H1 (cell line): ENCODE measurements at regions not wholly inside any gene's neighbourhood (a gene's known extent, or its start where the extent isn't known, plus 50 kb on each side); places are given as distances from the start of the nearest gene placed in this dataset.

Experiments
- CHD7 ChIP-seq: fragments of 300-600 bp; sonication (generic); IDR thresholded peaks from 2 replicates; pipeline ENCODE4 v1.7.1; 2012; ENCODE audit warnings: low read length, moderate library complexity, mild to moderate bottlenecking, inconsistent platforms; ENCODE audit not compliant: insufficient replicate concordance
- E2F6 ChIP-seq: IDR thresholded peaks from 2 replicates; pipeline ENCODE4 v1.6.1; 2012; ENCODE audit warnings: inconsistent platforms
- EGR1 ChIP-seq: IDR thresholded peaks from 2 replicates; pipeline ENCODE4 v1.6.1; 2011; ENCODE audit warnings: low read depth, low read length, borderline replicate concordance
- POLR2AphosphoS5 ChIP-seq: IDR thresholded peaks from 2 replicates; pipeline ENCODE4 v1.6.1; 2011; ENCODE audit warnings: low read depth, low read length
- POU5F1 ChIP-seq: IDR thresholded peaks from 2 replicates; pipeline ENCODE4 v1.6.1; 2011; ENCODE audit warnings: low read depth, mild to moderate bottlenecking, low read length, moderate library complexity
- YY1 ChIP-seq: IDR thresholded peaks from 2 replicates; pipeline ENCODE4 v1.6.1; 2011; ENCODE audit warnings: low read depth, mild to moderate bottlenecking, low read length

- TF ChIP-seq CHD7 = no peak
- TF ChIP-seq POU5F1 = no peak
- no peak for TF ChIP-seq YY1
- no peak for TF ChIP-seq E2F6
- TF ChIP-seq EGR1 = no peak
- TF ChIP-seq POLR2AphosphoS5 = no peak
- TF ChIP-seq, all 59 proteins: peak for 0
Observed at GRCh38 chr16:13811834-13812233, 108.1 kb upstream of the ERCC4 start (continued).
